Thyroid gland (tissue), 4 donors: ENCODE measurements at regions not wholly inside any gene's neighbourhood (a gene's known extent, or its start where the extent isn't known, plus 50 kb on each side); places are given as distances from the start of the nearest gene placed in this dataset.

Source experiments
- CTCF ChIP-seq, 6 experiments: fragments of 200-600 bp in 3 of 6; fragments of 450-650 bp in 3 of 6; sonication (generic) in 3 of 6; IDR thresholded peaks; one replicate each; pipeline ENCODE4 v1.5.1; 2016 to 2019; ENCODE audit warnings: antibody characterized with exemption in 6 of 6, mild to moderate bottlenecking in 2 of 6, inconsistent platforms in 1 of 6, moderate library complexity in 1 of 6
- POLR2A ChIP-seq, 2 donors: fragments of 450-650 bp; IDR thresholded peaks; one replicate each; pipeline ENCODE4 v1.6.1; 2017; ENCODE audit warnings: antibody characterized with exemption in 2 of 2, mild to moderate bottlenecking in 2 of 2, moderate library complexity in 1 of 2

GRCh38 chr14:58762629-58763028 is 124.9 kb downstream of the DACT1 start:
- TF ChIP-seq CTCF (IDR thresholded peaks at IDR 0.05) (no peak), POLR2A (IDR thresholded peaks at IDR 0.05) (no peak)
